Activated B cell treated with CpG ODN at 0.5 μM for 24 hours (primary cell): ENCODE measurements at regions not wholly inside any gene's neighbourhood (a gene's known extent, or its start where the extent isn't known, plus 50 kb on each side); places are given as distances from the start of the nearest gene placed in this dataset.

Experiments
- ATAC-seq: fragments of 200-7000 bp; cut with Tn5 transposase; one replicate; pipeline ENCODE4 v1.10.0; 2021; ENCODE audit warnings: low read depth, mild to moderate bottlenecking, moderate library complexity
- CTCF ChIA-PET: fragments of 350-600 bp; sonication (Branson Sonifier 250); formaldehyde crosslinking; loops from one replicate; lab custom pipeline; 2021; ENCODE audit warnings: antibody characterized with exemption; lab: Charles Lee
- POLR2A ChIA-PET: fragments of 350-600 bp; sonication (Branson Sonifier 250); formaldehyde crosslinking; loops from one replicate; lab custom pipeline; 2021; ENCODE audit warnings: antibody characterized with exemption; lab: Charles Lee
- DNase-seq: peaks from one replicate; pipeline ENCODE4 v3.0.0; 2022
- H3K27ac Mint-ChIP-seq: one replicate; pipeline ENCODE4 v1.8.0; 2020; ENCODE audit warnings: mixed read lengths
- H3K27me3 Mint-ChIP-seq: one replicate; pipeline ENCODE4 v1.8.0; 2021; ENCODE audit warnings: mixed read lengths
- H3K36me3 Mint-ChIP-seq: one replicate; pipeline ENCODE4 v1.8.0; 2021; ENCODE audit warnings: low read depth, mixed read lengths
- H3K4me1 Mint-ChIP-seq: one replicate; pipeline ENCODE4 v1.8.0; 2021; ENCODE audit warnings: mixed read lengths
- H3K4me3 Mint-ChIP-seq: one replicate; pipeline ENCODE4 v1.8.0; 2020; ENCODE audit warnings: mild to moderate bottlenecking, mixed read lengths
- H3K9me3 Mint-ChIP-seq: one replicate; pipeline ENCODE4 v1.8.0; 2020; ENCODE audit warnings: mixed read lengths
- intact Hi-C: fragments of 100-400 bp; cut with micrococcal nuclease; formaldehyde crosslinking; loops from one replicate; pipeline ENCODE4 v1.15.1; 2024
- TF ChIP-seq, protein P1 (sequence below): fragments of 200-600 bp; IDR thresholded peaks from one replicate; pipeline ENCODE4 v1.8.0; 2022; ENCODE audit warnings: antibody characterized with exemption, mild to moderate bottlenecking

DNA sequence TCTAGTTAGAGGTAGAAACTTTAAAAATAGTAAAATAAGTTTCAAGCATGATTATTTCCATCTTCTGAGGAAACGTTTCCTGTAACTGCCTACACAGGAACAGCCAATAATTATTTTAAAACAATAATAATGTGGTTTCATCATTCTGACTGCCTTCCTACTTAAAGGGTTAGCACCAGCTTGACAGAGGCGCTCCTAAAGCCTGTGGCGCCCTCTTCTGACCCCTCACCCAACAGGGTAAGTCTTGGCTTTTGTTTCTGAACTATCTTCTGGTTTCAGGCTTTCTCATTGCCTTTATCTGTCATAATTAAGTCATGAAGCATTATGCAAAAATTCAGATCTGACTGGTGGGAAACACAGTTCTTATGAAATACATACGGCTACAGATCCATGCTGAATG is 96.7 kb downstream of the ITM2A start:
- ChIA-PET CTCF (interaction anchor here (0.7 to 3.3 kb wide), 9 partner anchors 100 to 715 kb away, joined by 3 to 19 read pairs (median 4); partner anchors contain the start of gene GPR174), POLR2A (interaction anchor here (0.6 to 2.1 kb wide), 9 partner anchors 11 to 326 kb away, joined by 3 to 7 read pairs (median 3); partner anchors contain the start of gene GPR174)
- Mint-ChIP-seq H3K4me3 (no peak overlapping the region), H3K4me1 (peaks cover 37% of the 10 kb centered on the region), H3K9me3 (no peaks in the 10 kb centered on the region), H3K27ac (peak overlapping the region; percentile 79), H3K27me3 (no peaks in the 10 kb centered on the region), H3K36me3 (no peaks in the 10 kb centered on the region)
- TF ChIP-seq, protein P1, sequence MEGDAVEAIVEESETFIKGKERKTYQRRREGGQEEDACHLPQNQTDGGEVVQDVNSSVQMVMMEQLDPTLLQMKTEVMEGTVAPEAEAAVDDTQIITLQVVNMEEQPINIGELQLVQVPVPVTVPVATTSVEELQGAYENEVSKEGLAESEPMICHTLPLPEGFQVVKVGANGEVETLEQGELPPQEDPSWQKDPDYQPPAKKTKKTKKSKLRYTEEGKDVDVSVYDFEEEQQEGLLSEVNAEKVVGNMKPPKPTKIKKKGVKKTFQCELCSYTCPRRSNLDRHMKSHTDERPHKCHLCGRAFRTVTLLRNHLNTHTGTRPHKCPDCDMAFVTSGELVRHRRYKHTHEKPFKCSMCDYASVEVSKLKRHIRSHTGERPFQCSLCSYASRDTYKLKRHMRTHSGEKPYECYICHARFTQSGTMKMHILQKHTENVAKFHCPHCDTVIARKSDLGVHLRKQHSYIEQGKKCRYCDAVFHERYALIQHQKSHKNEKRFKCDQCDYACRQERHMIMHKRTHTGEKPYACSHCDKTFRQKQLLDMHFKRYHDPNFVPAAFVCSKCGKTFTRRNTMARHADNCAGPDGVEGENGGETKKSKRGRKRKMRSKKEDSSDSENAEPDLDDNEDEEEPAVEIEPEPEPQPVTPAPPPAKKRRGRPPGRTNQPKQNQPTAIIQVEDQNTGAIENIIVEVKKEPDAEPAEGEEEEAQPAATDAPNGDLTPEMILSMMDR, result no peak
- peak; percentile 37 for DNase-seq
- ATAC-seq, result peak; percentile 95
- intact Hi-C loops, result loop anchor here (1.0 to 2.0 kb wide), 8 partner anchors 11 to 1147 kb away; partner anchors contain the start of gene GPR174

DNA sequence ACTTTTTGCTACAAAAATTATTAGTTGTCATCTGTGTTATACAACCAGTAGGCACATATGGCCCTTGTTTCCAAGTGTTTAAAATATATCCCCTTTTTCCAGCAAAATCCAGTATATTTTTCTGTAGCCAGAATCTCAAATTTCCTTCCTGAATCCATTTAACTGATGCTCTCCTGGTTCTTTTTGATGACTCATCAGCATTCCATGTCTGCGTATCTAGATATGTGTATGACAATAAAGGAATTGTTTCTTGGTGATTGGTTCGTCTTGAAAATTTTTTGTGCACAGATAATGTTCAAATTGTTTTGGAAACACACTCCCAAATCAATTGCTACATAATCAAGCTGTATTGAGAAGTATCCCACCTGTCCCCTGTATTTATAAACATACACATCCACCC is 98.3 kb downstream of the ITM2A start:
- no peak for DNase-seq
- intact Hi-C loops, result no loop called here
- Mint-ChIP-seq H3K27me3 (no peaks in the 10 kb centered on the region), H3K9me3 (no peaks in the 10 kb centered on the region), H3K36me3 (no peaks in the 10 kb centered on the region), H3K27ac (peak overlapping the region; percentile 41), H3K4me1 (peaks cover 39% of the 10 kb centered on the region), H3K4me3 (no peak overlapping the region)
- CTCF ChIA-PET, result no interaction called here
- ATAC-seq, result no peak
- POLR2A ChIA-PET, result interaction anchor here (0.5 kb wide), 1 partner anchor 75 kb away, joined by 3 read pairs; no protein-coding TSS in a partner anchor
- TF ChIP-seq, protein P1, result no peak

DNA sequence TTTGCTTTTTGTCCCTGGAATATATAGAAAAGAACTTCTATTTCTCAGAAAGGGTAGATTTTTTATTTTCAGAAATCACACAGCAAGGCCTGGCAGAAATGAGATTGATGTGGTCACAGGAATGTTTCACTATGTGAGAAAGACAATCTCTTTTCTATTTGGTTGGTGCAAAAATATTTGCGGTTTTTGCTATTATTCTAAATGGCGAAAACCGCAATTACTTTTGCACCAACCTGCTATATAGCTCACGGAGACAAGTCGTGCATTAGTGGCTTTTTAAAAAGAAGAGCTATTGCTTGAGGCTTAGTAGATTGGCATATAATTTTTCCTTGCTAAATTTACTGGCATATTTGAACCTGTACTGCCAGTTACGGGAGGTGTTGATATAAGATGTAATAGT is 100.4 kb downstream of the ITM2A start:
- Mint-ChIP-seq H3K36me3 (no peaks in the 10 kb centered on the region), H3K4me1 (peaks cover 56% of the 10 kb centered on the region), H3K27ac (peak overlapping the region; percentile 77), H3K4me3 (peak overlapping the region; percentile 11), H3K27me3 (no peaks in the 10 kb centered on the region), H3K9me3 (no peaks in the 10 kb centered on the region)
- TF ChIP-seq, protein P1, result no peak
- CTCF ChIA-PET, result interaction anchor here (1.0 kb wide), 1 partner anchor 185 kb away, joined by 5 read pairs; no protein-coding TSS in a partner anchor
- no peak for DNase-seq
- intact Hi-C loops, result no loop called here
- ATAC-seq, result no peak
- POLR2A ChIA-PET, result interaction anchor here (0.5 to 1.4 kb wide), 3 partner anchors 97 to 309 kb away, joined by 3 to 8 read pairs (median 3); no protein-coding TSS in a partner anchor

DNA sequence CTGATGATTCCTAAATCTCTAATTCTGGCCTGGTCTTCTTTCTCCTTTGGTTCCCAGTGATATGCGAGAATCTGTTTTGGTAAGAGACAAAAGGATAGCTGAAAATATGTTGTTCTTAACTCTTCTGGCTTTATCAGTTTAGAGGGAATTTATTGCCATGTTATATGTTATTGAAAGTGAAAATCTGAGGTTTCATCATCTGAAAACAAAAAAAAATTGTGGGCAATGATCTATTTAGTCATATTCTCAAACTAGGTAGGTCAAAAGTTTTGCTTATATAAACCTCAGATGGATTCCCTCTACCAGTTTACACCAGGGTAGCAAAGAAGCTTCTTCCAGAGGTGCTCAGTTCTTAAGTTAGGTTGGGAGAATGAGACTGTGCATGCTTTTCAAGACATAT is 103.6 kb downstream of the ITM2A start:
- H3K4me1 Mint-ChIP-seq, result peaks cover 66% of the 10 kb centered on the region
- TF ChIP-seq, protein P1, result no peak
- no peaks in the 10 kb centered on the region for H3K9me3 Mint-ChIP-seq
- H3K27ac Mint-ChIP-seq, result peak overlapping the region; percentile 73
- peak overlapping the region; percentile 13 for H3K4me3 Mint-ChIP-seq
- POLR2A ChIA-PET, result no interaction called here
- intact Hi-C loops, result loop anchor here (5.0 kb wide), 2 partner anchors 81 to 936 kb away; partner anchors contain the start of gene CYSLTR1
- no peaks in the 10 kb centered on the region for H3K27me3 Mint-ChIP-seq
- CTCF ChIA-PET, result no interaction called here
- DNase-seq, result no peak
- ATAC-seq, result no peak
- H3K36me3 Mint-ChIP-seq, result no peaks in the 10 kb centered on the region

DNA sequence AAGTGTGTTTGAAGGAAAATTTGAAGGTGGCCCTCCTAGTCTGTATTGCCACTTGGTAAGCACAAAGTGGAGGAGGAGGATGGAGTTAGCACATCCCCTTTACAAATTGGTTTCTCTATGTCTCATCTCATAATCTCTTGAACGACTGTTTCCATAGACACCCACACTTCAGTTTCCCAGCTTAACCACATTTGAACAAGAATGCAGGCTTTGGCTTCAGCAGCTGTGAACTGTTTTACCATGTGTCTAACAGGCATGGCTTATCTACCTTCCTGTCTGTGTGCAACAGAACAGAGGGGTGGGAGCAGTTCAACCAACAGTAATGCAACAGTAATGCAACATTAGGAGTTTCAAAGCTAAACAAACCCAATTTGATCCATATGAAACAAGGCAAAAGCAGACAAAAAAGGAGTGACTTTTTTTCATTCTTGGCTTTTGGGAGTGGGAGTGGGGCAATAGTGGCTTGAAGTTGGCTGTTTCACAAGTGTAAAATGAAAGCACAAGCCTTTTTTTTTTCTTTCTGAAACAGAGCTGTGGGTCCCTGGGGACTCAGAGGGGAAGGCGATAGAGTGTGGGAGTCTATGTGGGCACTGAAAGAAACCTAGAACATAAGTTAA is 108.0 kb downstream of the ITM2A start:
- peak overlapping the region; percentile 59 for H3K4me3 Mint-ChIP-seq
- CTCF ChIA-PET, result no interaction called here
- peaks cover 72% of the 10 kb centered on the region for H3K4me1 Mint-ChIP-seq
- peaks cover 2% of the 10 kb centered on the region for H3K36me3 Mint-ChIP-seq
- H3K27me3 Mint-ChIP-seq, result no peaks in the 10 kb centered on the region
- POLR2A ChIA-PET, result interaction anchor here (0.6 to 1.6 kb wide), 11 partner anchors 11 to 1058 kb away, joined by 3 to 13 read pairs (median 4); partner anchors contain the start of genes GPR174 and P2RY10
- peak overlapping the region; percentile 91 for H3K27ac Mint-ChIP-seq
- TF ChIP-seq, protein P1, result no peak
- intact Hi-C loops, result loop anchor here (1.0 to 5.0 kb wide), 5 partner anchors 11 to 1362 kb away; partner anchors contain the start of genes COX7B, GPR174, MAGT1 and P2RY10
- DNase-seq, result no peak
- no peaks in the 10 kb centered on the region for H3K9me3 Mint-ChIP-seq
- ATAC-seq, result peak; percentile 83
